Keratinocyte (primary cell): ENCODE measurements at regions not wholly inside any gene's neighbourhood (a gene's known extent, or its start where the extent isn't known, plus 50 kb on each side); places are given as distances from the start of the nearest gene placed in this dataset.

Source experiments
- DNase-seq: peaks from one replicate; pipeline ENCODE4 v3.0.0-alpha.2; 2011; ENCODE audit warnings: low read depth, missing footprints, low spot score
- FAIRE-seq: peaks from 2 replicates; lab custom pipeline; 2011; peaks lifted over from hg19 to GRCh38; lab: Jason Lieb, UNC
- H2AFZ ChIP-seq: 2 replicates; pipeline ENCODE4 v1.6.0; 2012; ENCODE audit warnings: low read length, control low read depth, inconsistent platforms; ENCODE audit not compliant: control insufficient read depth
- H3K27ac ChIP-seq: 2 replicates; pipeline ENCODE4 v1.5.1; 2011; ENCODE audit warnings: low read length; ENCODE audit not compliant: control insufficient read depth, insufficient read depth
- H3K27me3 ChIP-seq: 3 replicates; pipeline ENCODE4 v1.6.0; 2011; ENCODE audit warnings: low read length; ENCODE audit not compliant: control insufficient read depth, insufficient read depth; ENCODE audit errors: extremely low read depth
- H3K36me3 ChIP-seq, 2 experiments: 2 replicates in 1 of 2; 3 replicates in 1 of 2; pipeline ENCODE4 v1.5.1; 2011; ENCODE audit warnings: low read length in 2 of 2, mild to moderate bottlenecking in 1 of 2; ENCODE audit not compliant: control insufficient read depth in 2 of 2, insufficient read depth in 2 of 2; ENCODE audit errors: extremely low read depth in 1 of 2
- H3K4me1 ChIP-seq: 3 replicates; pipeline ENCODE4 v1.5.1; 2011; ENCODE audit warnings: low read length; ENCODE audit not compliant: control insufficient read depth, insufficient read depth; ENCODE audit errors: extremely low read depth
- H3K4me2 ChIP-seq: 3 replicates; pipeline ENCODE4 v1.6.0; 2011; ENCODE audit warnings: low read depth, low read length; ENCODE audit not compliant: control insufficient read depth, insufficient read depth; ENCODE audit errors: extremely low read depth
- H3K4me3 ChIP-seq, 3 experiments: fragments of 200-600 bp in 1 of 3; sonication (generic) in 1 of 3; 2 replicates in 2 of 3; 3 replicates in 1 of 3; pipeline ENCODE4 v1.5.1; 2011 to 2016; ENCODE audit warnings: low read length in 3 of 3, mild to moderate bottlenecking in 3 of 3, control low read depth in 2 of 3, inconsistent platforms in 1 of 3, low read depth in 1 of 3, mixed read lengths in 1 of 3, mixed run types in 1 of 3, moderate library complexity in 1 of 3; ENCODE audit not compliant: control insufficient read depth in 2 of 3, insufficient read depth in 2 of 3; ENCODE audit errors: extremely low read depth in 1 of 3
- H3K79me2 ChIP-seq: 2 replicates; pipeline ENCODE4 v1.6.0; 2012; ENCODE audit warnings: low read length; ENCODE audit not compliant: control insufficient read depth, insufficient read depth
- H3K9ac ChIP-seq: 3 replicates; pipeline ENCODE4 v1.6.0; 2011; ENCODE audit warnings: low read length; ENCODE audit not compliant: control insufficient read depth, insufficient read depth; ENCODE audit errors: extremely low read depth
- H3K9me1 ChIP-seq: 3 replicates; pipeline ENCODE4 v1.6.0; 2011; ENCODE audit warnings: low read length; ENCODE audit not compliant: control insufficient read depth, insufficient read depth; ENCODE audit errors: extremely low read depth
- H3K9me3 ChIP-seq: 2 replicates; pipeline ENCODE4 v1.5.1; 2012; ENCODE audit warnings: low read depth, low read length; ENCODE audit not compliant: control insufficient read depth
- H4K20me1 ChIP-seq: 3 replicates; pipeline ENCODE4 v1.6.0; 2011; ENCODE audit warnings: low read length; ENCODE audit not compliant: control insufficient read depth, insufficient read depth; ENCODE audit errors: extremely low read depth
- CTCF ChIP-seq, 3 experiments: IDR thresholded peaks in 1 of 3; conservative IDR thresholded peaks in 1 of 3; optimal IDR thresholded peaks in 1 of 3; 2 replicates in 2 of 3; 3 replicates in 1 of 3; pipeline versions ENCODE3 to v1.5.1; 2011; ENCODE audit warnings: low read length in 3 of 3, mild to moderate bottlenecking in 3 of 3, moderate library complexity in 2 of 3, control low read depth in 1 of 3, inconsistent platforms in 1 of 3; ENCODE audit not compliant: insufficient read depth in 2 of 3; ENCODE audit errors: extremely low read depth in 1 of 3
- EZH2 ChIP-seq: IDR thresholded peaks from one replicate; pipeline ENCODE4 v1.6.1; 2012; ENCODE audit warnings: inconsistent platforms, mild to moderate bottlenecking, low read length, moderate library complexity
- dilution Hi-C: fragments of 300-500 bp; cut with MboI; formaldehyde crosslinking; loops from one replicate; pipeline ENCODE4 v1.7.0; 2020; ENCODE audit warnings: low sequenced_read_pairs; ENCODE audit not compliant: extremely low pct_ligation_motif_present

- no peak for TF ChIP-seq EZH2
- TF ChIP-seq CTCF (optimal IDR thresholded peaks at IDR 0.05 in 1 of 3, IDR thresholded peaks at IDR 0.05 in 1 of 3, conservative IDR thresholded peaks at IDR 0.05 in 1 of 3; ENCODE audit: extremely low read depth in 1 of 3, insufficient read depth in 2 of 3, low read length in 3 of 3), result no peak
- H3K79me2 ChIP-seq, result no peaks in the 10 kb centered on the region
- H3K27me3 ChIP-seq, result no peaks in the 10 kb centered on the region
- DNase-seq, result no peak
- dilution Hi-C loops, result no loop called here
- FAIRE-seq, result no peak
- H3K4me1 ChIP-seq, result peaks cover 12% of the 10 kb centered on the region
- peak overlapping the region; percentile 75 for H2AFZ ChIP-seq
- no peak overlapping the region for H3K9ac ChIP-seq
- H3K4me3 ChIP-seq, result no peak overlapping the region
- H4K20me1 ChIP-seq, result no peaks in the 10 kb centered on the region
- H3K9me3 ChIP-seq, result no peaks in the 10 kb centered on the region
- no peak overlapping the region for H3K27ac ChIP-seq
- H3K36me3 ChIP-seq, result no peaks in the 10 kb centered on the region
- H3K4me2 ChIP-seq, result no peak overlapping the region
- no peaks in the 10 kb centered on the region for H3K9me1 ChIP-seq
These were observed 425.0 kb downstream of the FAT4 start for GRCh38 chr4:125739760-125740159.

GRCh38 chr4:125741825-125742452 lies 427.2 kb downstream of the FAT4 start:
- Histone ChIP-seq H3K4me2 (no peak overlapping the region), H3K9ac (no peak overlapping the region), H3K9me3 (no peaks in the 10 kb centered on the region), H3K27me3 (no peaks in the 10 kb centered on the region), H3K4me3 (no peak overlapping the region), H3K27ac (no peak overlapping the region), H3K9me1 (no peaks in the 10 kb centered on the region), H3K36me3 (no peaks in the 10 kb centered on the region), H3K79me2 (no peaks in the 10 kb centered on the region), H3K4me1 (no peaks in the 10 kb centered on the region), H2AFZ (no peak overlapping the region), H4K20me1 (no peaks in the 10 kb centered on the region)
- no peak for DNase-seq
- dilution Hi-C loops, result no loop called here
- FAIRE-seq, result no peak
- TF ChIP-seq EZH2 (no peak), CTCF (optimal IDR thresholded peaks at IDR 0.05 in 1 of 3, IDR thresholded peaks at IDR 0.05 in 1 of 3, conservative IDR thresholded peaks at IDR 0.05 in 1 of 3; ENCODE audit: extremely low read depth in 1 of 3, insufficient read depth in 2 of 3, low read length in 3 of 3) (peak in 2 of 3 experiments; percentile 43 to 56)
